Left ventricle myocardium superior (tissue), 1 donor: ENCODE measurements at regions not wholly inside any gene's neighbourhood (a gene's known extent, or its start where the extent isn't known, plus 50 kb on each side); places are given as distances from the start of the nearest gene placed in this dataset.

Experiments
- ATAC-seq: fragments of 200-7000 bp; cut with Tn5 transposase; one replicate; pipeline ENCODE4 v1.9.1; 2020; ENCODE audit warnings: mild to moderate bottlenecking, moderate library complexity
- DNase-seq: peaks from one replicate; pipeline ENCODE4 v3.0.0-alpha.2; 2020
- intact Hi-C: fragments of 100-400 bp; cut with micrococcal nuclease; formaldehyde crosslinking; loops from one replicate; pipeline ENCODE4 v1.11.0; 2022
- donor health status: DM: no; HTN: yes; CAD: no; lungs with severe emphysema.

GRCh38 chr14:76974365-76974764 is 54.1 kb downstream of the IRF2BPL start:
- no peak for DNase-seq
- no peak for ATAC-seq
- intact Hi-C loops, result no loop called here

- no peak for ATAC-seq
Measured at GRCh38 chr14:76971549-76971948, 57.0 kb downstream of the IRF2BPL start.

GRCh38 chr14:76968621-76969063 is 59.9 kb downstream of the IRF2BPL start:
- ATAC-seq (no peak), DNase-seq (no peak)
- intact Hi-C loops, result no loop called here

More at GRCh38 chr14:76971549-76971948, 57.0 kb downstream of the IRF2BPL start:
- intact Hi-C loops, result no loop called here
- DNase-seq, result no peak

DNA sequence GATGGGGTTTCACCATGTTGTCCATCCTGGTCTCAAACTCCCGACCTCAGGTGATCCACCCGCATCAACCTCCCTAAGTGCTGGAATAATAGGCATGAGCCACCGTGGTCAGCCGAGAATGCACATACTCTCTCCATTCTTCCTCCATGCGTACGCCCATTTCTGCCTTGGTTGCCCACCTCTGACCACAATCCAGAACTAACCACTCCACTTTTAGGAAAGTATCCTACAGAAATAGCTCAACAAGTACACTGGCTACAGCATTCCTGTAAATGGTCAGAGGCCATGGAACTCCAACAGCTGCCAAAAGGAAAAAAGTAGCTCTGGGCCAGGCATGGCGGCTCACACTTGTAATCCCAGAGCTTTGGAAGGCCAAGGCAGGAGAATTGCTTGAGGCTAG is 60.7 kb downstream of the IRF2BPL start:
- DNase-seq (no peak), ATAC-seq (no peak)
- intact Hi-C loops, result no loop called here

GRCh38 chr14:76965232-76965631 is 63.3 kb downstream of the IRF2BPL start:
- no peak for DNase-seq
- ATAC-seq, result no peak
- intact Hi-C loops, result no loop called here

GRCh38 chr14:76964695-76965094 is 63.8 kb downstream of the IRF2BPL start:
- ATAC-seq (no peak), DNase-seq (no peak)
- intact Hi-C loops, result no loop called here

GRCh38 chr14:76963372-76963771 is 65.1 kb downstream of the IRF2BPL start:
- no peak for DNase-seq
- intact Hi-C loops, result no loop called here
- no peak for ATAC-seq

- no peak for DNase-seq
- ATAC-seq, result peak; percentile 3
- intact Hi-C loops, result no loop called here
Measured at GRCh38 chr14:76962303-76962660, 66.2 kb downstream of the IRF2BPL start.

GRCh38 chr14:76961631-76962302 is 66.7 kb downstream of the IRF2BPL start:
- intact Hi-C loops, result no loop called here
- peak; percentile 85 for DNase-seq
- peak; percentile 88 for ATAC-seq

- ATAC-seq (no peak), DNase-seq (no peak)
- intact Hi-C loops, result loop anchor here (10.0 kb wide), 1 partner anchor 66 kb away; the partner anchor contains the start of gene IRF2BPL
Measured at GRCh38 chr14:76958980-76959710, 69.4 kb downstream of the IRF2BPL start.

- DNase-seq (no peak), ATAC-seq (no peak)
- intact Hi-C loops, result loop anchor here (10.0 kb wide), 1 partner anchor 67 kb away; the partner anchor contains the start of gene IRF2BPL
Measured at GRCh38 chr14:76958020-76958979, 70.2 kb downstream of the IRF2BPL start.

- intact Hi-C loops, result loop anchor here (10.0 kb wide), 1 partner anchor 67 kb away; the partner anchor contains the start of gene IRF2BPL
- ATAC-seq, result no peak
Measured at GRCh38 chr14:76957224-76957891, 71.2 kb downstream of the IRF2BPL start.

GRCh38 chr14:76956316-76957090 is 72.0 kb downstream of the IRF2BPL start:
- peak; percentile 84 for ATAC-seq
- intact Hi-C loops, result loop anchor here (10.0 kb wide), 1 partner anchor 68 kb away; the partner anchor contains the start of gene IRF2BPL
- peak; percentile 92 for DNase-seq

More at GRCh38 chr14:76957224-76957891, 71.2 kb downstream of the IRF2BPL start:
- no peak for DNase-seq

DNA sequence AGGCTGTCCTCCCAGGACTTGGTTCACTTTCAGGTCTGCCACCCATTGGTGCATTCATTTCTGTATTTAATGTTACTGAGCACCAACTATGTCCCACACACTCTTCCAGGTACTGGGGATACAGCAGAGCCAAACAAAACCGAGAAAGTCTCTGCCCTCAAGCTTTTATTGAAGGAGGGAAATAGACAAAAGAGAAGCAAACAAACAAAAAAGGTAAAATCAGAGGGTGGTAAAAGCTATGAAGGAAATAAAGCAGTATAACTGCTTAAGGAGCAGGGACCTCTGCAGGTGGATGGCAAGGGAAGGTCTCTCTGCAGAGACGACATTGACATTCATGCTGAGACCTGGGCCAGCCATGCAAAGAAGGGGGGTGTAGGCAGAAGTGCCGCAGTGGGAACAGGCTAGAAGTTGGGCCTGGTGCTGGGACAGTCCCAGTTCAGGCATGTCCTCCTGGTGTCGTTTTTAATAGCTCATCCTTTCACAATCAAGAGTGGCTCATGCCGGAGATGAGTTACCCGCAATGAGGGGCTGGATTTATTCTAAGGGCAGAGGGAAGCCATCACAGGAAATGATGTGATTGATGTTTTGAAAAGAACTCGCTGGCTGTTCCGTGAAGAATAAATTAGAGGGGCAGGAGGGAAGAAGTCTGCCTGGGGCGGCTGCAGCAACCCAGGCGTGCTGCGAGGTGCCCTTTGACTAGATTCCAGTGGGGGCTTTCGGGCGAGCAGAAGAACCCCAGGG is 72.8 kb downstream of the IRF2BPL start:
- DNase-seq (peak; percentile 48), ATAC-seq (peak; percentile 24)
- intact Hi-C loops, result loop anchor here (10.0 kb wide), 1 partner anchor 69 kb away; the partner anchor contains the start of gene IRF2BPL

- DNase-seq, result no peak
- intact Hi-C loops, result loop anchor here (10.0 kb wide), 1 partner anchor 70 kb away; the partner anchor contains the start of gene IRF2BPL
- no peak for ATAC-seq
Measured at GRCh38 chr14:76954394-76955190, 73.9 kb downstream of the IRF2BPL start.

- intact Hi-C loops, result loop anchor here (10.0 kb wide), 1 partner anchor 71 kb away; the partner anchor contains the start of gene IRF2BPL
- DNase-seq, result peak; percentile 74
- ATAC-seq, result peak; percentile 52
Measured at GRCh38 chr14:76953311-76953945, 75.1 kb downstream of the IRF2BPL start.
